ENCODE measurements at regions not wholly inside any gene's neighbourhood (a gene's known extent, or its start where the extent isn't known, plus 50 kb on each side); places are given as distances from the start of the nearest gene placed in this dataset.

DNA sequence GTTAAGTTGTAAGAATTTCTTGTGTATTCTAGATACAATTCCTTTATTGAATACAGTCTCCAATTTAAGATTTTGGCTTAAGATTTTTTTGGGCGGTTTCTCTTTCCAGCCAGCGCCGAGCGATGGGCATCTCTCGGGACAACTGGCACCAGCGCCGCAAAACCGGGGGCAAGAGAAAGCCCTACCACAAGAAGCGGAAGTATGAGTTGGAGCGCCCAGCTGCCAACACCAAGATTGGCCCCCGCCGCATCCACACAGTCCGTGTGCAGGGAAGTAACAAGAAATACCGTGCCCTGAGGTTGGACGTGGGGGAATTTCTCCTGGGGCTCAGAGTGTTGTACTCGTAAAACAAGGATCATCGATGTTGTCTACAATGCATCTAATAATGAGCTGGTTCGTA, 278.7 kb upstream of the TARS1 start:
- no peak overlapping the region for H3K27ac ChIP-seq (ENCODE audit: low read depth, low read length)
- H3K4me3 ChIP-seq (ENCODE audit: low read length), result no peak overlapping the region
- H3K9ac ChIP-seq (ENCODE audit: extremely low read depth, low read length, poor library complexity, severe bottlenecking), result no peak overlapping the region
- no peaks in the 10 kb centered on the region for H3K27me3 ChIP-seq (ENCODE audit: control insufficient read depth, insufficient read depth, low read length, poor library complexity, severe bottlenecking)
- H3K4me3 Mint-ChIP-seq, result no peak overlapping the region
- no peaks in the 10 kb centered on the region for H3K36me3 Mint-ChIP-seq (ENCODE audit: low read depth)
- peaks cover under 1% of the 10 kb centered on the region for H3K4me1 Mint-ChIP-seq
- H3K36me3 ChIP-seq (ENCODE audit: control insufficient read depth, insufficient read depth, low read length), result no peaks in the 10 kb centered on the region
- TF ChIP-seq CTCF (conservative IDR thresholded peaks at IDR 0.05), result no peak
- H3K9me3 Mint-ChIP-seq, result peaks cover 16% of the 10 kb centered on the region
- no peaks in the 10 kb centered on the region for H3K4me1 ChIP-seq (ENCODE audit: control insufficient read depth, insufficient read depth, low read length)
- WGBS, 2 experiments (ENCODE audit: insufficient coverage in 1 of 2, insufficient read length in 1 of 2), result 95 to 96% methylated on average over 13 to 18 of the region's 18 CpGs
- peaks cover 29% of the 10 kb centered on the region for H3K9me3 ChIP-seq (ENCODE audit: control insufficient read depth, low read length)
- H3K27me3 Mint-ChIP-seq (ENCODE audit: insufficient read depth), result no peaks in the 10 kb centered on the region
- DNase-seq, result no peak
- H3K27ac Mint-ChIP-seq, result no peak overlapping the region

DNA sequence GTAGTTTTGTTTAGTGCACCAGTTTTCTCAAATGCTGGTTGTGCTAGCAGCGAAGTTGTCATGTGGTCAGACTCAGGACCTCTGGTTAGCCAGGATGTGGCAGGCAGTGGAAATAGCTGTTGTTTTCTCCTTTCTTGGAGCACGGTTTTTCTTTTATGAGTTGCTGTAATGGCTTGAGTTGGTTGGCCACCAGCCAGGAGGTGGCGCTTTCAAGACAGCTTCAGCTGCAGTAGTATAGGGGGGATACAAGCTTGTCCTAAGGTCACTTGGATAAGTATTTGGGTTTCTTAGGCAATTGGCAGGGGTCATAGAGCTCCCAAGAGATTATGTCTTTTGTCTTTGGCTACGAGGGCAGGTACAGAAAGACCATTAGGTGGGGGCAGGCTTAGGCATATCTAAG, 274.2 kb upstream of the TARS1 start:
- H3K9me3 ChIP-seq (ENCODE audit: control insufficient read depth, low read length), result peaks cover 61% of the 10 kb centered on the region
- Mint-ChIP-seq H3K27ac (no peak overlapping the region), H3K4me1 (peaks cover 2% of the 10 kb centered on the region), H3K9me3 (peaks cover 38% of the 10 kb centered on the region), H3K36me3 (ENCODE audit: low read depth) (no peaks in the 10 kb centered on the region), H3K4me3 (no peak overlapping the region), H3K27me3 (ENCODE audit: insufficient read depth) (no peaks in the 10 kb centered on the region)
- H3K36me3 ChIP-seq (ENCODE audit: control insufficient read depth, insufficient read depth, low read length), result no peaks in the 10 kb centered on the region
- DNase-seq, result peak; percentile 60
- no peaks in the 10 kb centered on the region for H3K4me1 ChIP-seq (ENCODE audit: control insufficient read depth, insufficient read depth, low read length)
- WGBS, 2 experiments (ENCODE audit: insufficient coverage in 1 of 2, insufficient read length in 1 of 2), result 89 to 100% methylated on average over 1 to 4 of the region's 4 CpGs
- H3K27ac ChIP-seq (ENCODE audit: low read depth, low read length), result no peak overlapping the region
- H3K27me3 ChIP-seq (ENCODE audit: control insufficient read depth, insufficient read depth, low read length, poor library complexity, severe bottlenecking), result no peaks in the 10 kb centered on the region
- no peak overlapping the region for H3K9ac ChIP-seq (ENCODE audit: extremely low read depth, low read length, poor library complexity, severe bottlenecking)
- no peak overlapping the region for H3K4me3 ChIP-seq (ENCODE audit: low read length)
- TF ChIP-seq CTCF (conservative IDR thresholded peaks at IDR 0.05), result peak; percentile 68

GRCh38 chr5:33166948-33167347, 273.8 kb upstream of the TARS1 start:
- Histone ChIP-seq H3K9ac (ENCODE audit: extremely low read depth, low read length, poor library complexity, severe bottlenecking) (no peak overlapping the region), H3K4me3 (ENCODE audit: low read length) (no peak overlapping the region), H3K36me3 (ENCODE audit: control insufficient read depth, insufficient read depth, low read length) (no peaks in the 10 kb centered on the region), H3K27ac (ENCODE audit: low read depth, low read length) (no peak overlapping the region), H3K9me3 (ENCODE audit: control insufficient read depth, low read length) (peaks cover 61% of the 10 kb centered on the region), H3K4me1 (ENCODE audit: control insufficient read depth, insufficient read depth, low read length) (no peaks in the 10 kb centered on the region), H3K27me3 (ENCODE audit: control insufficient read depth, insufficient read depth, low read length, poor library complexity, severe bottlenecking) (no peaks in the 10 kb centered on the region)
- no peak for TF ChIP-seq CTCF (conservative IDR thresholded peaks at IDR 0.05)
- H3K9me3 Mint-ChIP-seq, result peaks cover 39% of the 10 kb centered on the region
- DNase-seq, result no peak
- no peaks in the 10 kb centered on the region for H3K36me3 Mint-ChIP-seq (ENCODE audit: low read depth)
- no peak overlapping the region for H3K4me3 Mint-ChIP-seq
- H3K27me3 Mint-ChIP-seq (ENCODE audit: insufficient read depth), result no peaks in the 10 kb centered on the region
- WGBS, 2 experiments (ENCODE audit: insufficient coverage in 1 of 2, insufficient read length in 1 of 2), result 0% methylated on average over 1 to 2 of the region's 2 CpGs
- no peak overlapping the region for H3K27ac Mint-ChIP-seq
- peaks cover 2% of the 10 kb centered on the region for H3K4me1 Mint-ChIP-seq
